Activated naive CD8-positive, alpha-beta T cell treated with anti-CD3 and anti-CD28 coated beads, Interleukin-2, amount 10 ng/mL, durations not matched to agents 7 days and 5 days (primary cell): ENCODE measurements at regions not wholly inside any gene's neighbourhood (a gene's known extent, or its start where the extent isn't known, plus 50 kb on each side); places are given as distances from the start of the nearest gene placed in this dataset.
A peak's percentile ranks its signal among the peaks of the same experiment; 100 is the strongest.

Experiments used
- ATAC-seq: fragments of 150-1000 bp; cut with Tn5 transposase; one replicate; pipeline ENCODE4 v1.10.0; 2021; ENCODE audit warnings: low read depth, moderate library complexity
- POLR2A ChIA-PET: fragments of 350-600 bp; sonication (Branson Sonifier 250); formaldehyde crosslinking; loops from one replicate; lab custom pipeline; 2021; ENCODE audit warnings: antibody characterized with exemption; lab: Charles Lee
- DNase-seq: peaks from one replicate; pipeline ENCODE4 v3.0.0; 2021
- H3K27ac Mint-ChIP-seq: one replicate; pipeline ENCODE4 v1.8.0; 2022; ENCODE audit warnings: mild to moderate bottlenecking, mixed read lengths
- H3K27me3 Mint-ChIP-seq: one replicate; pipeline ENCODE4 v1.8.0; 2022; ENCODE audit warnings: mild to moderate bottlenecking, moderate library complexity, mixed read lengths
- H3K36me3 Mint-ChIP-seq: one replicate; pipeline ENCODE4 v1.8.0; 2021; ENCODE audit warnings: mild to moderate bottlenecking, mixed read lengths
- H3K4me1 Mint-ChIP-seq: one replicate; pipeline ENCODE4 v1.8.0; 2021; ENCODE audit warnings: mixed read lengths
- H3K4me3 Mint-ChIP-seq: one replicate; pipeline ENCODE4 v1.8.0; 2022; ENCODE audit warnings: mild to moderate bottlenecking, moderate library complexity, mixed read lengths
- H3K9me3 Mint-ChIP-seq: one replicate; pipeline ENCODE4 v1.8.0; 2021; ENCODE audit warnings: mixed read lengths

DNA sequence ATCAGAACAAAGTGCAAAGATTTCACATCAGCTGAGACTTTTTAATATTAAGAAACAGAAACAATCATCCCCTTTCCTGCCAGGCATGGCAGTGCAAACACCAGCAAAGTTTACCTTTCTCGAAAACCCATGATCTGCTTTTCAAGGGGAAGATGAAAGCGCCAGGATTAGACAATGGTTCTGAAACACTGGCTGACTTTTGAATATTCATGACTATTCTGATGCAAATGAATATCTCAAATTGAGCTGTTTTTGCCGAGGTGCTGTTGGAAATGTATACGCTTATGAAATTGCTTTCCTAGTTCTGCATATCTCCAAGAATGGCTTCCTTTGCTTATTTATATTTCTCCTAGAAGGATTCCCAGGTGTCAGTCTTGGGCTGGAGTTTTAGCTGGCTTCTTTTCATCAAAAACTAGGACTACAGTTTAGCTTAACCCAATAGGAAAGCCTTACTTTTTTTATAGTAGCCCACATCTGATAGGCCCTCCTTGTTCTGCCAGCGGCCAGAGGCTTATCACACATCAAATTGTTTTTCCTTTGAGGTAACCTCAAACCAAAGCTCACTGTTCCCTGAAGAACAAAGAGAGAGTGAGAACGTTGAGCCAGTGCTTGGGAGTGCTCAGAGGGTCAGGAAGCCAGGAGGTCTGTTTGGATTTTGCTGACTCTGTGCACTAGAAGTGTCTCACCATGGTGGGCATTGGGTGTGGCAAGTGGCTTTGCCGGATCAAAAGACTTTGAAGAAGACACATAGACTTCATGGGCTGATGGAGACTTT lies 74.0 kb upstream of the PLCL2 start:
- Mint-ChIP-seq H3K27me3 (peaks cover 23% of the 10 kb centered on the region), H3K4me1 (peaks cover 8% of the 10 kb centered on the region), H3K36me3 (no peaks in the 10 kb centered on the region), H3K9me3 (no peaks in the 10 kb centered on the region), H3K4me3 (no peak overlapping the region), H3K27ac (no peak overlapping the region)
- POLR2A ChIA-PET, result no interaction called here
- no peak for DNase-seq
- peak; percentile 36 for ATAC-seq

DNA sequence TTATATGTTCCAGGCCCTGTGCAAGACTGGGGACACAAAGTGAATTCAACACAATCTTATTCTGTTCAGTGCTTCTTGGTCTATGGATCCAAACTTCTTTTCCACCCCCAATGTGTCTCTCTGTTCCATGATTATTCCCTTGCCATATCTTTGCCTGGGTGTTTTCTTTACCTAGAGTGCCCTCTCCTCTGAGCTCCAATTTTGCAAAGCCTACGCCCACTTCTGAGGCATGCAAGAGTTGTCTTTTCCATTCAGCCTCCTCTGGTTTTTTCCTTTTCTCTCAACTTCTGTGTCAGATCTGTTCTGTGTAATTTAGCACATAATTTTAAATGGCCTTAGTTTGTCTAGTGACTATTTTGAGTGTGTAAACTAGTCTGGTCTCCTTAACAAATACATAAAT lies 72.8 kb upstream of the PLCL2 start:
- H3K36me3 Mint-ChIP-seq, result no peaks in the 10 kb centered on the region

DNA sequence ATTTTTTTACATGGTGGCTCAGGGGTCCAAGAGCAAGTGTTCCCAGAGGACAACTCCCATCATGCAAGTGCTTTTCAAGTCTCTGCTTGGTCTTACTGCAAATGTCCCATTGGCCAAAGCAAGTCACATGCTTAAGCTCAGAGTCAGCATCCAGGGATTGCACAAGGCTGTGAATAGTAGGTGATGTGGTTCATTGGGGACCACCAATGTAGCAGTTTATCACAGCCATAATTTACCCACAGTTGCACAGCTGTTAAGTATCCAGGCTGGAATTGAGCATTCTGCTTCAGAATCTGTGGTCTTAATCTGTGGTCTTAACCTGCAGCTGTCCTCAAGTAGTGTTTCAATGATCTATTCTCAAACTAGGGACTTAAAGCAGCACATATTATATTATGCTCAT lies 71.4 kb upstream of the PLCL2 start:
- DNase-seq (no peak), ATAC-seq (no peak)
- H3K4me3 Mint-ChIP-seq, result no peak overlapping the region
- H3K9me3 Mint-ChIP-seq, result no peaks in the 10 kb centered on the region
- no peaks in the 10 kb centered on the region for H3K36me3 Mint-ChIP-seq
- peaks cover 8% of the 10 kb centered on the region for H3K27me3 Mint-ChIP-seq
- POLR2A ChIA-PET, result no interaction called here
- H3K27ac Mint-ChIP-seq, result no peak overlapping the region
- H3K4me1 Mint-ChIP-seq, result peaks cover 8% of the 10 kb centered on the region

More for the DNA sequence above, 72.8 kb upstream of the PLCL2 start:
- no peak overlapping the region for H3K27ac Mint-ChIP-seq
- no peak for DNase-seq
- H3K4me3 Mint-ChIP-seq, result no peak overlapping the region
- peaks cover 17% of the 10 kb centered on the region for H3K27me3 Mint-ChIP-seq
- no peak for ATAC-seq
- H3K4me1 Mint-ChIP-seq, result peaks cover 8% of the 10 kb centered on the region
- POLR2A ChIA-PET, result no interaction called here
- no peaks in the 10 kb centered on the region for H3K9me3 Mint-ChIP-seq

DNA sequence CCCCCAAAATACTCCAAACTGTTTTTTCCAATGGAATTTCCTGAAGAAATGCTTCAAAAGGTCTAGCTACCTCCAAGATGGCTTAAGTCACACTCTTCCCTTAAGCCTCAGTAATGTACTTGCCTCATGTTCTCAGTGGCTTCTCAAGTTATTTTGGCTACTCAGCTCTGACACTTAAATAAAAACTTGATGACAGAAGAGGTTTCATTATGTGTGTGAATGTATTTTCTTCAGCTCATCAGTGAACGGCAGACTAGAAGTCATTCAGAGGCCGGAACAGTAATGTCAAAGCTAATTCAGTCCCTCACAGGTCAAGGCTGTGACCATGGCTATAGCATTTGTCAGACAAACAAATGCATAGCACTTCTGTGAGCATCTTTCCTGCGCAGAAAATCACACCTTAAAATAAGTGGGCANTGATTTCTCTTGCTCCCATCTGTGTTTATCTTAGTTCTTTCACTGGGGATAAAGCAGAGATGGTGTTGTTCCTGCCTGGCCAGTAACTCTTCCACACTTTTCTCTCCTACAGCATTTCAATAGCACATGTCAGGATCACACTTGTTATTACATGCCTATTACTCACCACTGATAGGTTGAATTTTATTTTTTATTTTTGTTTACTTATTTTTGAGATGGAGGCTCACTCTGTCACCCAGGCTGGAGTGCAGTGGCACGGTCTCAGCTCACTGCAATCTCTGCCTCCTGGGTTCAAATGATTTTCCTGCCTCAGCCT lies 68.5 kb upstream of the PLCL2 start:
- no peak for ATAC-seq
- H3K4me3 Mint-ChIP-seq, result no peak overlapping the region
- POLR2A ChIA-PET, result no interaction called here
- H3K4me1 Mint-ChIP-seq, result peaks cover 3% of the 10 kb centered on the region
- peaks cover 2% of the 10 kb centered on the region for H3K27me3 Mint-ChIP-seq
- no peak overlapping the region for H3K27ac Mint-ChIP-seq
- DNase-seq, result no peak
- H3K36me3 Mint-ChIP-seq, result no peaks in the 10 kb centered on the region
- peaks cover 2% of the 10 kb centered on the region for H3K9me3 Mint-ChIP-seq

DNA sequence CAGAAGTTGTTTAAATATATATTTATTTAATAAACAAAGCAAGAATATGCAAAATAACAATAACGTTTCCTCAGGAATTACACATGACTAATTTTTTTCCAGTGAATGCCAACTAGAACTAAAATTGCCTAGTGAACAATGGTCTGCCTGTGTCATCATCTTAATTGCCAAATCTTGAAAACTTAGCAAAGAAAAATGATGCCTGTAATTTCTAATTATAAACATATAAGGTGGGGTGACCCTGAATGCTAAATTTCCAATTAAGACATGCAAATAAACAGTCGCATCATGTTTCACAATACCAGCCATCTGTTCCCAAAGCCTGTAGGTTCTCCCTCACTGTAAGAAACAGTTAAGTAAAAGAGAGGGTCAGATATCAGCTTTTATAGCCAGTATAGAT lies 67.6 kb upstream of the PLCL2 start:
- DNase-seq (no peak), ATAC-seq (no peak)
- peaks cover under 1% of the 10 kb centered on the region for H3K4me1 Mint-ChIP-seq
- no peak overlapping the region for H3K4me3 Mint-ChIP-seq
- peaks cover 2% of the 10 kb centered on the region for H3K36me3 Mint-ChIP-seq
- H3K9me3 Mint-ChIP-seq, result peaks cover 6% of the 10 kb centered on the region
- H3K27me3 Mint-ChIP-seq, result peaks cover 9% of the 10 kb centered on the region
- H3K27ac Mint-ChIP-seq, result no peak overlapping the region
- POLR2A ChIA-PET, result no interaction called here

DNA sequence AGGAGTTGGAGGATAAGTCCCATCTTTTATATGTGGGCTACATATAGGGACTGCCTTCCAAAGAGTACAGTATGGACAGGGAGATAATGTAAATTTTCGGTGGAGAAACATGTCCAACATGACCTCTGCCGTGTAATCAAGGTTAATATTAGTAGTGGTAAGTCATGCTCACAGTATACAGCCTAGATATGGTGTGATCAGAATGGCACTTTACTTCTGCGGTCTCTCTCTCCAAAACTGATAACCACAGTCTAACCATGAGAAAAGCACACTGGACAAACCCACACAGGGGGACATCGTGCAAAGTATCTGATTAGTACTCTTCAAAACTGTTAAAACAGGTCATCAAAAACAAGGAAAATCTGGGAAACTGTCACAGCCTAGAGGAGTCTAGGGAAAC lies 66.6 kb upstream of the PLCL2 start:
- Mint-ChIP-seq H3K27ac (no peak overlapping the region), H3K9me3 (peaks cover 6% of the 10 kb centered on the region), H3K27me3 (peaks cover 11% of the 10 kb centered on the region), H3K4me3 (no peak overlapping the region), H3K36me3 (peaks cover 6% of the 10 kb centered on the region), H3K4me1 (peaks cover 4% of the 10 kb centered on the region)
- no peak for ATAC-seq
- POLR2A ChIA-PET, result no interaction called here
- no peak for DNase-seq

DNA sequence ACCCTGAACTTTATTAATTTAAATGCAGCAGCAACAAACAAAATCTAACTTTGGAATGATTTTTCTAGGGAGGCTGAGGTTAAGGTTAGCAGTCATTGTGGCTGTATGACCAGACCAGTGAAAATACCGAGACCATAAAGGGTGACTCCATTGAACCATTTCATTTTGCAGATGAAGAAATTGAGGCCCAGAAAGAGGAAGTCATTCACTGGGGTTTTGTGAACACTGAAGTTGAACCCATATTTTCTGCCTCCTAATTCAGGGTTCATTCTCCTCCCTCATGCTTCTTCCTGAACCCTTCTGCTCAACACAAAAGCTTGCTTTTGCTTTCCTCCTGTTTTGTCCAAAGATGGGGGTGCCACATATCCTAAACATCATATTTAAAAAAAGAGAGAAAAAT lies 65.8 kb upstream of the PLCL2 start:
- Mint-ChIP-seq H3K27me3 (peaks cover 11% of the 10 kb centered on the region), H3K27ac (no peak overlapping the region), H3K4me1 (peaks cover 10% of the 10 kb centered on the region), H3K4me3 (no peak overlapping the region), H3K36me3 (peaks cover 8% of the 10 kb centered on the region), H3K9me3 (peaks cover 6% of the 10 kb centered on the region)
- DNase-seq (no peak), ATAC-seq (no peak)
- POLR2A ChIA-PET, result no interaction called here

DNA sequence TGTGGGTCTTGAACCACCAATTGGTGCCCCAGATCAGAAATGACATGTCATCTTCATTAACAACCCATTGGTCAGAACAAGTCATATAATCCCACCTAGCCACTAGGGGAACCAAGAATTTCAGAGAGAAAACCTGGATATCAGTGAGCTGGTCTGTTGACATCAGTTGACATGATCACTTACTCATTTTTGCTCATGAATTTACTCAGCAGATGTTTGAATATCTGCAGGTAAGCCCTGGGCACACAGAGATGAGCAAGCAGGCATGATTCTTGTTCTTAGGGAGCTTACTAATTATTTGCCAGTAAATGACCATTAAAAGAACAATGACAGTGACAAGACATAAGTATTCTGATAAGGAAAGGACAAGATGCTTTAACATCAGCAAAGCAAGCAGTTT lies 64.3 kb upstream of the PLCL2 start:
- ATAC-seq (no peak), DNase-seq (no peak)
- Mint-ChIP-seq H3K36me3 (peaks cover 8% of the 10 kb centered on the region), H3K4me3 (no peak overlapping the region), H3K9me3 (peaks cover 6% of the 10 kb centered on the region), H3K27me3 (peaks cover 11% of the 10 kb centered on the region), H3K27ac (no peak overlapping the region), H3K4me1 (peaks cover 19% of the 10 kb centered on the region)
- POLR2A ChIA-PET, result no interaction called here

DNA sequence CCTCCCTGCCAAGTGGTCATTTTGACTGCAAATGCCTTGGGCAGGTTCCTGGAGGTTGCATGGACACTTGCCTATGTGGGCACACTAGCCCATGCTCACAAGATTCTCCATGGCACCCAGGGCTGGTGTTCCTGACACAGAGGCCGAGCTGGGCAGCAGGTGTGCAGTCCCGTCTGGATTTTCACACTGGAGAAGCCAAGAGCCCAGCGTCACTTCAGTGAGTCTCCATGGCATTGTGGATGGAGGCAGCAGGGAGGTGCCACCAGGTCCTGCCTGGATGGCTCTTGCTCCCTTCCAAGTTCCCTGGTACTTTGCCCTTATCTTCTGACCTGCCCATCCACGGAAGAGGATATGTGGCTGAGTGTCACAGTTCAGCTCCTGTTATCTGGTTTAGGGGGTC lies 63.7 kb upstream of the PLCL2 start:
- ATAC-seq (no peak), DNase-seq (no peak)
- Mint-ChIP-seq H3K4me3 (no peak overlapping the region), H3K27me3 (peaks cover 11% of the 10 kb centered on the region), H3K27ac (no peak overlapping the region), H3K9me3 (peaks cover 6% of the 10 kb centered on the region), H3K4me1 (peaks cover 19% of the 10 kb centered on the region), H3K36me3 (peaks cover 8% of the 10 kb centered on the region)
- POLR2A ChIA-PET, result no interaction called here

DNA sequence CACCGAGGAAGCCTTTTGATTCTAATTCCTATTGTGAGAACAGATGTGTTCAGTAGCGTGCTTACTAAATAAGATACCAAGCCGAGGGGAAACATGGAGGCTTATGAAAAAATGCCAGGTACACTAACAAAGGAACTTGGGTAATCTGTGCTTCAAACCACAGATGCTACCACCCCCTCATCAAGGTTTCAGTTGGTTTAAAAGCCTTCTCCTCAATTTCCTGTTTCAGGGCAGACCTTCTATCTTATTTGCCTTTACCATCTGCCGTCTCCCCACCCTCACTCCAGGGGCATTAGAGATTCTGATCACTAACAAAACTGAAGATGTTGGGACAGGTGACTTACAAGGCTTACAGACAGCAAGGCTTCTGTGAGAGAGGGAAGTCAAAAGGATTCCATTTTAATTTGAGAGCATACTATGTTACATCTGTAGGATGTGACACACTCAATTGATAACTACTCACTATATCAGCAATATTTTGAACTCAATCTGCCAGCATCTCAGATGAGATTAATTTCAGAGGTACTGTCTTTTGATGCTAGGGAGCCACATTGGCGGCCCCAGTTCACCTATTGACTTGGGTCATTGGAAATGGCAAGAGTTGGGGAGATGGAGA lies 60.6 kb upstream of the PLCL2 start:
- ATAC-seq (peak; percentile 69), DNase-seq (no peak)
- peak overlapping the region; percentile 41 for H3K4me3 Mint-ChIP-seq
- H3K27ac Mint-ChIP-seq, result peak overlapping the region; percentile 63
- POLR2A ChIA-PET, result no interaction called here
- peaks cover 8% of the 10 kb centered on the region for H3K36me3 Mint-ChIP-seq
- peaks cover 6% of the 10 kb centered on the region for H3K9me3 Mint-ChIP-seq
- H3K27me3 Mint-ChIP-seq, result peaks cover 9% of the 10 kb centered on the region
- H3K4me1 Mint-ChIP-seq, result peaks cover 28% of the 10 kb centered on the region

DNA sequence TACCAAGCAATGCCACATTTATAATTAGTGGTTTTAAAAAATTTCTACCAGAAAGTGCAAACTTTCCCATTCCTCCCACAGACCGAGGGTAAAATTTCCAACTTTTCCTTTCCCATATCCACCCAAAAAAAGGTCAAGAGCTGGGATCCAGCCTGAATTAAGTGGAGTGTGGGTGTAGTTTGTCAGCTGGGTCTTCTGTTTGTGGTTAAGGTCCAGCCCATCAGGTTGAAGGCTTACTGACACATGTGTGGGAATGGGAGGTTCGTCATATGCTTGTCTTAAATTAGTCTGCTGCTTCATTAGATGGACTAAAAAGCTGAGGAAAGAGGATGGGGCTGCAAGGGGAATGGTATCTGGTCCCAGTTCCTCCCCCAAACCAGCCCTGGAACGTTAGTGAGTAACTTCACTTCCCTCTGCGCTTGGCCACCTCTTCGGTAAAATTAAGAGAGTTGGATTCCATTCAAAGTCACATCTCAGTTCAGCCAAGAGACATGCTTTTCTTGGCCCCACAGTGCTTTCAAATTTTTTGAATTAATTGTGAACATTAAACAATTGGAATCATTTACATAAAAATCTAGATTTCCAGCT lies 59.0 kb upstream of the PLCL2 start:
- DNase-seq (no peak), ATAC-seq (no peak)
- H3K27ac Mint-ChIP-seq, result no peak overlapping the region
- H3K36me3 Mint-ChIP-seq, result peaks cover 8% of the 10 kb centered on the region
- POLR2A ChIA-PET, result no interaction called here
- peaks cover 29% of the 10 kb centered on the region for H3K4me1 Mint-ChIP-seq
- H3K4me3 Mint-ChIP-seq, result no peak overlapping the region
- H3K9me3 Mint-ChIP-seq, result peaks cover 4% of the 10 kb centered on the region
- peaks cover 9% of the 10 kb centered on the region for H3K27me3 Mint-ChIP-seq

DNA sequence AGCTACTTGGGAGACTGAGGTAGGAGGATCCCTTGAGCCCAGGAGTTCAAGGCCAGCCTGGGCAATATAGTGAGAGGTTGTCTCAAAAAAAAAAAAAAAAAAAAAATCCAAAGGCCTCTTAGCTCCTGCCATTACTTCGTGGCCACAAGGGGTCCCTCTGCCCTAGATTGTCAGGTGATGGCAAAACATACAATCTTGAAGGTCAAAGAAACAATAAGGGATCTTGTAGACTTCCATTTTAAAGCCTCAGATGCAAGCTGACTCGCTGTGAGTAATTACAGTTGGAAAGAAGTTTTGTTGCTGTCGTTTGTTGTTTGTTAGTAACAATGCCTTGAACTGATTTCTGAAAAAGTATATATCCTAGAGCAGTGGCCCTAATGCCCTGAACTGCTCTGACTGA lies 55.9 kb upstream of the PLCL2 start:
- Mint-ChIP-seq H3K27me3 (no peaks in the 10 kb centered on the region), H3K4me3 (no peak overlapping the region), H3K4me1 (peaks cover 23% of the 10 kb centered on the region), H3K9me3 (no peaks in the 10 kb centered on the region), H3K27ac (no peak overlapping the region), H3K36me3 (no peaks in the 10 kb centered on the region)
- DNase-seq (no peak), ATAC-seq (peak; percentile 55)
- POLR2A ChIA-PET, result interaction anchor here (0.6 to 1.1 kb wide), 3 partner anchors 55 to 1616 kb away, joined by 4 read pairs; partner anchors contain the start of gene PLCL2

DNA sequence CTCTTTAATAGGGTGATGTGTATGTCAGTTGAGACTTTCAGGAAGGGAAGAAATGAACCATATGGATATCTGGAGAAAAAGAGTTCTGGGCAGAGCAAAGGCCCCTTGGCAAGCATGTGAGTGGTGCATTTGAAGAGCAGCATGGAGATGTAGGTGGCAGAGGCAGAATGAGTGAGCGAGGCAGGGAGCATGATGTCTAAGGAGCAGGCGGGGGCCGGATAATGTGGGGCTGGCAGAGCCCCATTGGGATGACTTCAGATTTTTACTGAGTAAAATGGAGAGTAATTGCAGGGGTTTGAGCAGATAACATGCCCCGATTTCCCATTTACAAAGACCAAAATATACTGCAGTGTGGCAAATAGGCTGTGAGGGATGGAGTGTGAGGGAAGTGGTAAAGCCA lies 52.9 kb upstream of the PLCL2 start:
- H3K36me3 Mint-ChIP-seq, result no peaks in the 10 kb centered on the region
- H3K9me3 Mint-ChIP-seq, result no peaks in the 10 kb centered on the region
- POLR2A ChIA-PET, result interaction anchor here (1.3 kb wide), 1 partner anchor 11 kb away, joined by 5 read pairs; no protein-coding TSS in a partner anchor
- no peaks in the 10 kb centered on the region for H3K27me3 Mint-ChIP-seq
- peaks cover 12% of the 10 kb centered on the region for H3K4me1 Mint-ChIP-seq
- H3K4me3 Mint-ChIP-seq, result no peak overlapping the region
- ATAC-seq, result no peak
- H3K27ac Mint-ChIP-seq, result no peak overlapping the region
- DNase-seq, result no peak
